ENCODE measurements at regions not wholly inside any gene's neighbourhood (a gene's known extent, or its start where the extent isn't known, plus 50 kb on each side); places are given as distances from the start of the nearest gene placed in this dataset.

DNA sequence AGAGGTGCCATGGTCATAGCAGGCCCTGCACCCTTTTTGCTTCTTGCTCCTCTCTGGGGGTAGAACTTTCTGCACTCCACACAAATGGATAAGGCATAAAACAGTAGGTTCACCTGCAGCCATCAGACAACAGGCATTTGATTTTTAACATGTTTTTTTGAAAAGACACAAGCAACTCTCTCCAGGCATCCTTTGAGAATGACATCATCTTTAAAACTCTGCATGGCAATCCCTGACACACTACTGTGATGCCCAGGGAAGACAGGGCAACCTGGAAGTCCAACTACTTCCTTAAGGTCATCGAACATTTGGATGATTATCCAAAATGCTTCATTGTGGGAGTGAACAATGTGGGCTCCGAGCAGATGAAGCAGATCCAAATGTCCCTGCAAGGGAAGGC lies 82.8 kb downstream of the SKA1 start:
- H3K27ac Mint-ChIP-seq, result no peak overlapping the region
- no peaks in the 10 kb centered on the region for H3K9me3 Mint-ChIP-seq
- Histone ChIP-seq H3K27ac (no peak overlapping the region), H3K9ac (no peak overlapping the region), H2AFZ (replicated peaks) (no peak overlapping the region), H3K27me3 (no peaks in the 10 kb centered on the region), H3K4me2 (no peak overlapping the region), H3K4me1 (peaks cover 3% of the 10 kb centered on the region), H3F3A (ENCODE audit: low read depth) (no peaks in the 10 kb centered on the region), H3K36me3 (no peaks in the 10 kb centered on the region), H3K79me2 (ENCODE audit: low read depth) (no peaks in the 10 kb centered on the region), H4K20me1 (ENCODE audit: low read depth) (no peaks in the 10 kb centered on the region), H3K4me3 (no peak overlapping the region), H3K9me3 (ENCODE audit: low read depth) (no peaks in the 10 kb centered on the region)
- DNase-seq (ENCODE audit: low spot score), result no peak
- no peak overlapping the region for H3K4me3 Mint-ChIP-seq
- H3K36me3 Mint-ChIP-seq, result no peaks in the 10 kb centered on the region
- peaks cover 23% of the 10 kb centered on the region for H3K4me1 Mint-ChIP-seq
- H3K27me3 Mint-ChIP-seq (ENCODE audit: insufficient read depth, low read depth), result peaks cover 3% of the 10 kb centered on the region
- TF ChIP-seq EZH2 (IDR thresholded peaks at IDR 0.05) (no peak), EZH2phosphoT487 (IDR thresholded peaks at IDR 0.05) (no peak)
- TF ChIP-seq, protein P1, sequence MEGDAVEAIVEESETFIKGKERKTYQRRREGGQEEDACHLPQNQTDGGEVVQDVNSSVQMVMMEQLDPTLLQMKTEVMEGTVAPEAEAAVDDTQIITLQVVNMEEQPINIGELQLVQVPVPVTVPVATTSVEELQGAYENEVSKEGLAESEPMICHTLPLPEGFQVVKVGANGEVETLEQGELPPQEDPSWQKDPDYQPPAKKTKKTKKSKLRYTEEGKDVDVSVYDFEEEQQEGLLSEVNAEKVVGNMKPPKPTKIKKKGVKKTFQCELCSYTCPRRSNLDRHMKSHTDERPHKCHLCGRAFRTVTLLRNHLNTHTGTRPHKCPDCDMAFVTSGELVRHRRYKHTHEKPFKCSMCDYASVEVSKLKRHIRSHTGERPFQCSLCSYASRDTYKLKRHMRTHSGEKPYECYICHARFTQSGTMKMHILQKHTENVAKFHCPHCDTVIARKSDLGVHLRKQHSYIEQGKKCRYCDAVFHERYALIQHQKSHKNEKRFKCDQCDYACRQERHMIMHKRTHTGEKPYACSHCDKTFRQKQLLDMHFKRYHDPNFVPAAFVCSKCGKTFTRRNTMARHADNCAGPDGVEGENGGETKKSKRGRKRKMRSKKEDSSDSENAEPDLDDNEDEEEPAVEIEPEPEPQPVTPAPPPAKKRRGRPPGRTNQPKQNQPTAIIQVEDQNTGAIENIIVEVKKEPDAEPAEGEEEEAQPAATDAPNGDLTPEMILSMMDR (IDR thresholded peaks at IDR 0.05), result no peak

DNA sequence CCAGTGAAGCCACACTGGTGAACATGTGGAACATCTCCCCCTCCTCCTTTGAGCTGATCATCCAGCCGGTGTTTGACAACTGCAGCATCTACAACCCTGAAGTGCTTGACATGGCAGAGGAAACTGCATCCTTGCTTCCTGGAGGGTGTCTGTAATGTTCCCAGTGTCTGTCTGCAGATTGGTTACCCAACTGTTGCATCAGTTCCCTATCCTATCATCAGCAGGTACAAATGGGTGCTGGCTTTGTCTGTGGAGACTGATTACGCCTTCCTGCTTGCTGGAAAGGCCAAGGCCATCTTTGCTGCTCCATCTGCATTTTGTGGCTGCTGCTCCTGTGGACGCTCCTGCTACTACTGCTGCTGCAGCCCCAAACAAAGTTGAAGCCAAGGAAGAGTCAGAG lies 83.5 kb downstream of the SKA1 start:
- H3F3A ChIP-seq (ENCODE audit: low read depth), result no peaks in the 10 kb centered on the region
- H3K9ac ChIP-seq, result no peak overlapping the region
- no peaks in the 10 kb centered on the region for H3K36me3 ChIP-seq
- H4K20me1 ChIP-seq (ENCODE audit: low read depth), result no peaks in the 10 kb centered on the region
- peak overlapping the region; percentile 79 for H2AFZ ChIP-seq (replicated peaks)
- no peak overlapping the region for H3K27ac Mint-ChIP-seq
- no peaks in the 10 kb centered on the region for H3K27me3 ChIP-seq
- H3K9me3 ChIP-seq (ENCODE audit: low read depth), result no peaks in the 10 kb centered on the region
- no peaks in the 10 kb centered on the region for H3K36me3 Mint-ChIP-seq
- H3K4me3 Mint-ChIP-seq, result no peak overlapping the region
- no peak overlapping the region for H3K4me2 ChIP-seq
- H3K27me3 Mint-ChIP-seq (ENCODE audit: insufficient read depth, low read depth), result peaks cover 3% of the 10 kb centered on the region
- H3K4me1 Mint-ChIP-seq, result peaks cover 23% of the 10 kb centered on the region
- no peaks in the 10 kb centered on the region for H3K79me2 ChIP-seq (ENCODE audit: low read depth)
- no peak overlapping the region for H3K27ac ChIP-seq
- peaks cover 3% of the 10 kb centered on the region for H3K4me1 ChIP-seq
- DNase-seq (ENCODE audit: low spot score), result no peak
- TF ChIP-seq EZH2 (IDR thresholded peaks at IDR 0.05) (no peak), EZH2phosphoT487 (IDR thresholded peaks at IDR 0.05) (no peak)
- TF ChIP-seq, protein P1 (IDR thresholded peaks at IDR 0.05), result no peak
- H3K9me3 Mint-ChIP-seq, result no peaks in the 10 kb centered on the region
- no peak overlapping the region for H3K4me3 ChIP-seq

DNA sequence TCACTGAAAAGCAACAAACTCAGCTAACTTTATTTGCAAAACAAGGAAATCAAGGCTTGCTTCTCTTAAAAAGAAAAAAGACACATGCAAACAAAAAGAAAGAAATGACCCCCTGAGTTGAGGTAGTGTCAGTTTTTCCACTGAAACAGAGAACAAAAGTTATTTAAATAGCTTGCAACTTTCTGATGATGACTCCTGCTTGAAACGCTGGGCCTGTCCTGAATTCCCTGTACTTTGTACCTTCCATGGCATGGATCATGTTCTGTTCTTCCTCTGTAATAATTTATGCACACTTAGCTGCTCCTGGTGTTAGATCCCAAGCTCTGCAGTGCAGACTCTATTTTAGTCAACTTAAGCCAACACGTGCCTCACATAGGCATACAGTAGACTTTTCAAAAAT lies 84.0 kb downstream of the SKA1 start:
- H3K79me2 ChIP-seq (ENCODE audit: low read depth), result no peaks in the 10 kb centered on the region
- peaks cover 21% of the 10 kb centered on the region for H3K4me1 Mint-ChIP-seq
- H2AFZ ChIP-seq (replicated peaks), result peak overlapping the region; percentile 79
- no peaks in the 10 kb centered on the region for H4K20me1 ChIP-seq (ENCODE audit: low read depth)
- H3K27me3 Mint-ChIP-seq (ENCODE audit: insufficient read depth, low read depth), result peaks cover 3% of the 10 kb centered on the region
- no peak overlapping the region for H3K27ac Mint-ChIP-seq
- H3K4me3 ChIP-seq, result no peak overlapping the region
- no peaks in the 10 kb centered on the region for H3K9me3 Mint-ChIP-seq
- no peak overlapping the region for H3K4me3 Mint-ChIP-seq
- no peak overlapping the region for H3K4me2 ChIP-seq
- H3K9ac ChIP-seq, result no peak overlapping the region
- H3K9me3 ChIP-seq (ENCODE audit: low read depth), result no peaks in the 10 kb centered on the region
- no peaks in the 10 kb centered on the region for H3K36me3 Mint-ChIP-seq
- H3K4me1 ChIP-seq, result peaks cover 3% of the 10 kb centered on the region
- DNase-seq (ENCODE audit: low spot score), result no peak
- TF ChIP-seq EZH2phosphoT487 (IDR thresholded peaks at IDR 0.05) (no peak), EZH2 (IDR thresholded peaks at IDR 0.05) (no peak)
- TF ChIP-seq, protein P1 (IDR thresholded peaks at IDR 0.05), result no peak
- H3K27me3 ChIP-seq, result no peaks in the 10 kb centered on the region
- no peaks in the 10 kb centered on the region for H3K36me3 ChIP-seq
- H3F3A ChIP-seq (ENCODE audit: low read depth), result no peaks in the 10 kb centered on the region
- H3K27ac ChIP-seq, result no peak overlapping the region
